ENCODE measurements at regions not wholly inside any gene's neighbourhood (a gene's known extent, or its start where the extent isn't known, plus 50 kb on each side); places are given as distances from the start of the nearest gene placed in this dataset.
"Not testable (repeated sequence)": the region's sequence is repeated elsewhere in the genome, so short reads cannot be mapped to it uniquely, and the experiment has no call there.

GRCh38 chr9:40592406-40592805 lies 536.1 kb downstream of the FOXD4L6 start:
- H3K36me3 ChIP-seq, DNase-seq, H3K27me3 ChIP-seq, H3K4me3 ChIP-seq, H3K9me3 ChIP-seq: not testable (repeated sequence)

DNA sequence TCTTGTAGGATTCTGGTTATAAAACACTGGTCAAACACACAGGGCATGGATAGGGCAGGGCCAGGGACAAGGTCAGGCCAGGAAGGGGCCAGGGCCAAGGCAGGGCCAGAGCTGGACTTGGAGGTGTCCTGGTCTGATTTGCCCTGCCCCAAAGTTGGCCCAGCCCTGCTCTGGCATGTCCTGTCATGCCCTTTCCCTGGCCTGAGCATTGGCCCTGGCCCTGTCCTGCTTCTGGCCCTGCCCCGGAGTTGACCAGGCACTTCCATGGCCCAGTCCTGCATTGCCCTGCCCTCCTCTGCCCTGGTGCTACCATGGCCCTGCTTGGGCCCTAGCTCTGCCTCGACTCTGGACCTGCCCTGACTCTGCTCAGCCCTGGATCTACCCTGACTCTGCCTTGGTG lies 536.6 kb downstream of the FOXD4L6 start:
- H3K4me3 ChIP-seq, H3K36me3 ChIP-seq, H3K9me3 ChIP-seq, H3K27me3 ChIP-seq: not testable (repeated sequence)
- DNase-seq, result peak; percentile 66

- not testable (repeated sequence) for H3K27me3 ChIP-seq, H3K36me3 ChIP-seq, H3K9me3 ChIP-seq, H3K4me3 ChIP-seq
- peak; percentile 55 for DNase-seq
Observed at GRCh38 chr9:40587475-40588195, 540.8 kb downstream of the FOXD4L6 start.

DNA sequence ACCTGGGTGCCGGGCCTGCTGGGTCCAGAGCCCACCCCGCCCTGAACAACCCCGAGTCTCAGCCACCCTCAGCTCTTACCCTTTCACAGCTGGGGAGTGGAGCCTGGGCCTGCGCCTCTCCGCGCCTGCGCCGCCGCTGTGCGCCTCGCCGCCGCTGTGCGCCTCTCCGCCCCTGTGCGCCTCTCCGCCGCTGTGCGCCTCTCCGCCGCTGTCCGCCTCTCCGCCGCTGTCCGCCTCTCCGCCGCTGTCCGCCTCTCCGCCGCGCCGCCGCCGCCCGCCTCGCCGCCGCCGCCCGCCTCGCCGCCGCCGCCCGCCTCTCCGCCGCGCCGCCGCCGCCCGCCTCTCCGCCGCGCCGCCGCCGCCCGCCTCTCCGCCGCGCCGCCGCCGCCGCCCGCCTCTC lies 544.4 kb downstream of the FOXD4L6 start:
- not testable (repeated sequence) for H3K36me3 ChIP-seq, H3K4me3 ChIP-seq, DNase-seq, H3K27me3 ChIP-seq, H3K9me3 ChIP-seq

- DNase-seq, H3K4me3 ChIP-seq, H3K27me3 ChIP-seq: not testable (repeated sequence)
Observed at GRCh38 chr9:40583230-40583629, 545.3 kb downstream of the FOXD4L6 start.

GRCh38 chr9:40578908-40579307 lies 549.6 kb downstream of the FOXD4L6 start:
- not testable (repeated sequence) for DNase-seq, H3K9me3 ChIP-seq, H3K27me3 ChIP-seq, H3K4me3 ChIP-seq, H3K36me3 ChIP-seq

More at GRCh38 chr9:40583230-40583629, 545.3 kb downstream of the FOXD4L6 start:
- not testable (repeated sequence) for H3K9me3 ChIP-seq, H3K36me3 ChIP-seq

All from MG63 (cell line).